HCT116 (cell line): ENCODE measurements at regions not wholly inside any gene's neighbourhood (a gene's known extent, or its start where the extent isn't known, plus 50 kb on each side); places are given as distances from the start of the nearest gene placed in this dataset.

ENCODE experiments used
- EZH2 ChIP-seq: fragments of 200-600 bp; sonication (generic); IDR thresholded peaks from 2 replicates; pipeline ENCODE4 v1.6.1; 2017; ENCODE audit warnings: antibody characterized with exemption, mixed run types
- POLR2A ChIP-seq: IDR thresholded peaks from 2 replicates; pipeline ENCODE4 v1.7.0; 2011; ENCODE audit warnings: borderline replicate concordance; ENCODE audit not compliant: insufficient read depth, insufficient read length; ENCODE audit errors: extremely low read depth
- RAD21 ChIP-seq: IDR thresholded peaks from 2 replicates; pipeline ENCODE4 v1.6.1; 2012; ENCODE audit warnings: low read depth, mild to moderate bottlenecking
- YY1 ChIP-seq: IDR thresholded peaks from 2 replicates; pipeline ENCODE4 v1.6.1; 2011; ENCODE audit warnings: low read length, low read depth, moderate library complexity, mild to moderate bottlenecking; ENCODE audit not compliant: insufficient replicate concordance; ENCODE audit errors: extremely low read depth
- TF ChIP-seq, protein P1 (sequence below): IDR thresholded peaks from 2 replicates; pipeline ENCODE4 v1.6.1; 2011; ENCODE audit warnings: mild to moderate bottlenecking, low read length, moderate library complexity; ENCODE audit not compliant: insufficient replicate concordance; ENCODE audit errors: extremely low read depth
- TF ChIP-seq, protein P2 (sequence below), 3 experiments: fragments of 200-600 bp in 1 of 3; sonication (generic) in 1 of 3; IDR thresholded peaks in 2 of 3; conservative IDR thresholded peaks in 1 of 3; 2 replicates each; pipeline ENCODE4 v1.5.1; 2012 to 2017; ENCODE audit warnings: low read depth in 2 of 3, low read length in 2 of 3, antibody characterized with exemption in 1 of 3, borderline replicate concordance in 1 of 3, control low read depth in 1 of 3, mild to moderate bottlenecking in 1 of 3, mixed read lengths in 1 of 3, mixed run types in 1 of 3, moderate library complexity in 1 of 3; ENCODE audit not compliant: insufficient read depth in 1 of 3

DNA sequence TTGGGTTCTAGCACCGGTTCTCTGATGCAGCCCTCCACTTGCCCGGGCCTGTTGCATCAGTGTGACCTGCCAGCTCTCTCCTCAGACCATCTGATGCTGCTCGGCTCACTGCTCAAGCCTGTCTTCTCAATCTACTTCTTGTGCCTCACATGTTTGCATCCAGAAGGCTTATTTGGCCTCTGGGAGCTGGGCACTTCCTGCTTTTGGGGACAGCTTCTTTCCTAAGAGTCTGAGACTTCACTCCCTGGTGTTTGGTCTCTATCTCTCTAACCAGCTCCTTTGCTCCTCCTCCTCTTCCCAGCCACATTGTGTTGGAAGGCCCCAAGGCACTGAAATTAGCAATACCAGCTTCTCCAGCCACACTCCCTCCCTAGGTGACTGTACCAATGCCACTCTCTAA, 212.8 kb downstream of the CDCA7 start:
- TF ChIP-seq, protein P1, sequence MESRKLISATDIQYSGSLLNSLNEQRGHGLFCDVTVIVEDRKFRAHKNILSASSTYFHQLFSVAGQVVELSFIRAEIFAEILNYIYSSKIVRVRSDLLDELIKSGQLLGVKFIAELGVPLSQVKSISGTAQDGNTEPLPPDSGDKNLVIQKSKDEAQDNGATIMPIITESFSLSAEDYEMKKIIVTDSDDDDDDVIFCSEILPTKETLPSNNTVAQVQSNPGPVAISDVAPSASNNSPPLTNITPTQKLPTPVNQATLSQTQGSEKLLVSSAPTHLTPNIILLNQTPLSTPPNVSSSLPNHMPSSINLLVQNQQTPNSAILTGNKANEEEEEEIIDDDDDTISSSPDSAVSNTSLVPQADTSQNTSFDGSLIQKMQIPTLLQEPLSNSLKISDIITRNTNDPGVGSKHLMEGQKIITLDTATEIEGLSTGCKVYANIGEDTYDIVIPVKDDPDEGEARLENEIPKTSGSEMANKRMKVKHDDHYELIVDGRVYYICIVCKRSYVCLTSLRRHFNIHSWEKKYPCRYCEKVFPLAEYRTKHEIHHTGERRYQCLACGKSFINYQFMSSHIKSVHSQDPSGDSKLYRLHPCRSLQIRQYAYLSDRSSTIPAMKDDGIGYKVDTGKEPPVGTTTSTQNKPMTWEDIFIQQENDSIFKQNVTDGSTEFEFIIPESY: no peak
- TF ChIP-seq, protein P2, sequence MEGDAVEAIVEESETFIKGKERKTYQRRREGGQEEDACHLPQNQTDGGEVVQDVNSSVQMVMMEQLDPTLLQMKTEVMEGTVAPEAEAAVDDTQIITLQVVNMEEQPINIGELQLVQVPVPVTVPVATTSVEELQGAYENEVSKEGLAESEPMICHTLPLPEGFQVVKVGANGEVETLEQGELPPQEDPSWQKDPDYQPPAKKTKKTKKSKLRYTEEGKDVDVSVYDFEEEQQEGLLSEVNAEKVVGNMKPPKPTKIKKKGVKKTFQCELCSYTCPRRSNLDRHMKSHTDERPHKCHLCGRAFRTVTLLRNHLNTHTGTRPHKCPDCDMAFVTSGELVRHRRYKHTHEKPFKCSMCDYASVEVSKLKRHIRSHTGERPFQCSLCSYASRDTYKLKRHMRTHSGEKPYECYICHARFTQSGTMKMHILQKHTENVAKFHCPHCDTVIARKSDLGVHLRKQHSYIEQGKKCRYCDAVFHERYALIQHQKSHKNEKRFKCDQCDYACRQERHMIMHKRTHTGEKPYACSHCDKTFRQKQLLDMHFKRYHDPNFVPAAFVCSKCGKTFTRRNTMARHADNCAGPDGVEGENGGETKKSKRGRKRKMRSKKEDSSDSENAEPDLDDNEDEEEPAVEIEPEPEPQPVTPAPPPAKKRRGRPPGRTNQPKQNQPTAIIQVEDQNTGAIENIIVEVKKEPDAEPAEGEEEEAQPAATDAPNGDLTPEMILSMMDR (IDR thresholded peaks at IDR 0.05 in 2 of 3, conservative IDR thresholded peaks at IDR 0.05 in 1 of 3; ENCODE audit: borderline replicate concordance in 1 of 3, insufficient read depth in 1 of 3, low read depth in 2 of 3, low read length in 2 of 3): no peak
- TF ChIP-seq POLR2A: no peak
- TF ChIP-seq EZH2: no peak
- no peak for TF ChIP-seq RAD21
- no peak for TF ChIP-seq YY1
